ENCODE measurements at regions not wholly inside any gene's neighbourhood (a gene's known extent, or its start where the extent isn't known, plus 50 kb on each side); places are given as distances from the start of the nearest gene placed in this dataset.

DNA sequence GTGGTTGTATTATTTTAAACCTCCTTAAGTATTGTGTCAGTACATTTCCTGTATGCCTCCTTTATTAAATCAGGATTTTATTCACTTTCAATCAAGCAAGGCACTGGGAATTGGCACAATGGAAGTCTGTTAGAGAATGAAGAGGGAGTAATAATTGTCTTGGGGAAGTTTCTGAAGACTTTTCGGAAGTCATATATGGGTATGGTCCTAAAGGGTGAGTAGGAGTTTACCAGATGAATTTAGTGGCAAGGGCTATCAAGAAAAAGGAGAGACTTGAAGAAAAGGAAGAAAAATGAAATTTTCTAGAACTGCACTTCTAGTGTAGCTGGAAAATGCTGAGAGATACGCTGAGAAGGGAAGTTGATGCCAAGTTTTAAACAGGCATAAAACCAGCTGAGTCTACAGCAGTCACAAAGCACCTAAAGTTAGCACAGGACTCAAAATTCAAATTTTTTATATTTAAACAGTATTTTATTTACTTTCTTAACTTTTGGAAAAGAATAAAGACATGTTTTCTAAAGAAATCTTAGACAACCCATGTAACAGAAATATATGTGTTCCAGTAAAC, 184.9 kb downstream of the SMC2 start:
- TF ChIP-seq, protein P1, sequence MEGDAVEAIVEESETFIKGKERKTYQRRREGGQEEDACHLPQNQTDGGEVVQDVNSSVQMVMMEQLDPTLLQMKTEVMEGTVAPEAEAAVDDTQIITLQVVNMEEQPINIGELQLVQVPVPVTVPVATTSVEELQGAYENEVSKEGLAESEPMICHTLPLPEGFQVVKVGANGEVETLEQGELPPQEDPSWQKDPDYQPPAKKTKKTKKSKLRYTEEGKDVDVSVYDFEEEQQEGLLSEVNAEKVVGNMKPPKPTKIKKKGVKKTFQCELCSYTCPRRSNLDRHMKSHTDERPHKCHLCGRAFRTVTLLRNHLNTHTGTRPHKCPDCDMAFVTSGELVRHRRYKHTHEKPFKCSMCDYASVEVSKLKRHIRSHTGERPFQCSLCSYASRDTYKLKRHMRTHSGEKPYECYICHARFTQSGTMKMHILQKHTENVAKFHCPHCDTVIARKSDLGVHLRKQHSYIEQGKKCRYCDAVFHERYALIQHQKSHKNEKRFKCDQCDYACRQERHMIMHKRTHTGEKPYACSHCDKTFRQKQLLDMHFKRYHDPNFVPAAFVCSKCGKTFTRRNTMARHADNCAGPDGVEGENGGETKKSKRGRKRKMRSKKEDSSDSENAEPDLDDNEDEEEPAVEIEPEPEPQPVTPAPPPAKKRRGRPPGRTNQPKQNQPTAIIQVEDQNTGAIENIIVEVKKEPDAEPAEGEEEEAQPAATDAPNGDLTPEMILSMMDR (IDR thresholded peaks at IDR 0.05): no peak
- TF ChIP-seq POLR2A (IDR thresholded peaks at IDR 0.05): no peak

All from testis (tissue), 2 donors.